ENCODE measurements at regions not wholly inside any gene's neighbourhood (a gene's known extent, or its start where the extent isn't known, plus 50 kb on each side); places are given as distances from the start of the nearest gene placed in this dataset.

DNA sequence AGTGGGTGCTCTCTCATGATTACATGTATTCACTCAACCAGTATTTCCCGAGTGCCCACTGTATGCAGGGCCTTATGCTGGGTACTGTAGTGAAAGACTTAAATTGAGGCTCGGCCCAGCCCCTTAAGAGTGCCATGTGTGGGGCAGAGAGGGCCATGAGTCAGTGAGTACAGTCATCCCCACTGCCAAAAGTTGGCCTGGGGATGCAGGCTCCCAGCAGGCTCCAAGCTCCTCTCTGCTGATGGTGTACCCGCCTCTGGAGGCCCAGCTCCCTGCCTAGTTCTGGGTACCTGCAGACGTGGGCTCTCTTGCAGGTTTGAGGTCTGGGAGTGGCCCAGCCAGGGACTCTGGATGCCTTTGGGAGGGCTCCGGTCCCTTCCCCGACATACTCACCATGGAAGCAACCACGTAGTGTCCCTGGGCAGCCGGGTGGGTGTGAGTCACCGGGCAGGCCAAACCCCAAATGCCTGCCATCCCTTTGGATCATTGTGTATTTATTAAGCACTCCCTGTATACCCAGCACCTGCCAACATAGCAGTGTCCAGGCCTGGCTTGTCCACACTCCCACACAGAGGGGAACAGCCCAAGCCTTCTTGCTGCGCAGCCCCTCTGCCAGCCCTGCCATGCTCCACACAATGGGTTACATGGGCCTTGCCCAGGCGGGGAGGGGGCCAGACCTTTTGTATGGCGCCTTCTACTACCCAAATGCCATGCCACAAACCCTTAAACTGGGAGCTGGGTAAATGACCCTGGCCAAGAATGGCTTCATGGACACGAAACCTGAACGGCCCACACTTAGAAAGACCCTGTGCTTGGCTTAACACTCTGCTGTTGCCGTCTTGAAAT is 153.6 kb downstream of the VEGFA start:
- Histone ChIP-seq H3K9me3 (ENCODE audit: control insufficient read depth, low read depth, low read length) (no peaks in the 10 kb centered on the region), H3K79me2 (ENCODE audit: insufficient read depth, low read length) (no peaks in the 10 kb centered on the region), H3K4me1 (ENCODE audit: insufficient read depth, low read length) (no peaks in the 10 kb centered on the region), H3K27ac (ENCODE audit: insufficient read length, low read depth, low read length) (no peak overlapping the region), H3K79me1 (ENCODE audit: insufficient read depth, low read depth, low read length, poor library complexity, severe bottlenecking) (no peaks in the 10 kb centered on the region), H2BK120ac (ENCODE audit: low read depth, low read length, poor library complexity, severe bottlenecking) (no peak overlapping the region), H3K4ac (ENCODE audit: low read depth, low read length) (no peak overlapping the region), H3K23ac (ENCODE audit: insufficient read length, low read depth, low read length) (no peak overlapping the region), H3K23me2 (ENCODE audit: insufficient read length, low read depth, low read length, poor library complexity, severe bottlenecking) (no peaks in the 10 kb centered on the region), H3K27me3 (ENCODE audit: insufficient read depth, low read length) (no peaks in the 10 kb centered on the region), H4K5ac (ENCODE audit: insufficient read length, low read depth, low read length) (no peak overlapping the region), H4K8ac (replicated peaks; ENCODE audit: insufficient read length, low read depth, low read length) (no peak overlapping the region), H2AFZ (ENCODE audit: low read length) (no peak overlapping the region), H3K14ac (ENCODE audit: insufficient read depth, low read length) (no peak overlapping the region; the same call in 1 of the 2 replicates), H4K91ac (ENCODE audit: insufficient read length, low read depth, low read length) (no peak overlapping the region), H3K56ac (ENCODE audit: insufficient read length, low read depth, low read length) (no peak overlapping the region), H2AK5ac (ENCODE audit: insufficient read length, low read length) (no peak overlapping the region), H2BK15ac (ENCODE audit: low read depth, low read length) (no peak overlapping the region), H2BK5ac (ENCODE audit: insufficient read length, low read length) (no peak overlapping the region), H3K9ac (ENCODE audit: extremely low read depth, insufficient read length, low read length) (no peak overlapping the region), H2BK20ac (ENCODE audit: low read depth, low read length, poor library complexity, severe bottlenecking) (no peak overlapping the region), H3K18ac (ENCODE audit: insufficient read length, low read depth, low read length) (no peak overlapping the region), H3T11ph (ENCODE audit: low read length) (no peak overlapping the region), H2BK12ac (ENCODE audit: insufficient read length, low read depth, low read length) (no peak overlapping the region), H4K20me1 (ENCODE audit: control insufficient read depth, insufficient read depth, insufficient read length) (no peaks in the 10 kb centered on the region), H3K4me2 (ENCODE audit: insufficient read depth, insufficient read length, low read length) (no peak overlapping the region)
- no CpG with 5 or more reads among the region's 15 CpGs for WGBS (ENCODE audit: extremely low coverage, insufficient read length, low lambda C conversion rate)
- H3K4me1 Mint-ChIP-seq, result peaks cover 17 to 26% of the 10 kb centered on the region in 2 experiments
- H3K27me3 Mint-ChIP-seq (ENCODE audit: low read depth), result no peaks in the 10 kb centered on the region; the same call in 1 of the 2 replicates
- H3K4me3 Mint-ChIP-seq, result no peak overlapping the region
- H3K9me3 Mint-ChIP-seq, result no peaks in the 10 kb centered on the region
- no peaks in the 10 kb centered on the region for H3K36me3 Mint-ChIP-seq (ENCODE audit: insufficient read depth in 1 of 3, low read depth in 3 of 3)
- H3K27ac Mint-ChIP-seq, result peak overlapping the region in 1 of 3 experiments; percentile 75; a peak in 1 of 7 replicates
- DNase-seq, result no peak
- TF ChIP-seq, protein P1, sequence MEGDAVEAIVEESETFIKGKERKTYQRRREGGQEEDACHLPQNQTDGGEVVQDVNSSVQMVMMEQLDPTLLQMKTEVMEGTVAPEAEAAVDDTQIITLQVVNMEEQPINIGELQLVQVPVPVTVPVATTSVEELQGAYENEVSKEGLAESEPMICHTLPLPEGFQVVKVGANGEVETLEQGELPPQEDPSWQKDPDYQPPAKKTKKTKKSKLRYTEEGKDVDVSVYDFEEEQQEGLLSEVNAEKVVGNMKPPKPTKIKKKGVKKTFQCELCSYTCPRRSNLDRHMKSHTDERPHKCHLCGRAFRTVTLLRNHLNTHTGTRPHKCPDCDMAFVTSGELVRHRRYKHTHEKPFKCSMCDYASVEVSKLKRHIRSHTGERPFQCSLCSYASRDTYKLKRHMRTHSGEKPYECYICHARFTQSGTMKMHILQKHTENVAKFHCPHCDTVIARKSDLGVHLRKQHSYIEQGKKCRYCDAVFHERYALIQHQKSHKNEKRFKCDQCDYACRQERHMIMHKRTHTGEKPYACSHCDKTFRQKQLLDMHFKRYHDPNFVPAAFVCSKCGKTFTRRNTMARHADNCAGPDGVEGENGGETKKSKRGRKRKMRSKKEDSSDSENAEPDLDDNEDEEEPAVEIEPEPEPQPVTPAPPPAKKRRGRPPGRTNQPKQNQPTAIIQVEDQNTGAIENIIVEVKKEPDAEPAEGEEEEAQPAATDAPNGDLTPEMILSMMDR (conservative IDR thresholded peaks at IDR 0.05), result no peak
